B cell (primary cell): ENCODE measurements at regions not wholly inside any gene's neighbourhood (a gene's known extent, or its start where the extent isn't known, plus 50 kb on each side); places are given as distances from the start of the nearest gene placed in this dataset.

Source experiments
- ATAC-seq: fragments of 200-7000 bp; cut with Tn5 transposase; one replicate; pipeline ENCODE4 v1.10.0; 2021; ENCODE audit warnings: low read depth, mild to moderate bottlenecking, moderate number of reproducible peaks, moderate library complexity
- CTCF ChIA-PET: fragments of 350-600 bp; sonication (Branson Sonifier 250); formaldehyde crosslinking; loops from one replicate; lab custom pipeline; 2021; ENCODE audit warnings: antibody characterized with exemption, inconsistent platforms; lab: Charles Lee
- POLR2A ChIA-PET: fragments of 350-600 bp; sonication (Branson Sonifier 250); formaldehyde crosslinking; loops from one replicate; lab custom pipeline; 2021; ENCODE audit warnings: antibody characterized with exemption; lab: Charles Lee
- DNase-seq: peaks from one replicate; pipeline ENCODE4 v3.0.0; 2013
- H2AFZ ChIP-seq: 2 replicates; pipeline ENCODE4 v1.6.1; 2012; ENCODE audit warnings: mild to moderate bottlenecking, low read depth, low read length; ENCODE audit not compliant: insufficient read depth, poor library complexity, severe bottlenecking
- H3K27ac ChIP-seq, 2 donors: 1 replicate in 1 of 2; 2 replicates in 1 of 2; pipeline ENCODE4 v1.5.1; 2012 to 2013; ENCODE audit warnings: low read length in 2 of 2, mild to moderate bottlenecking in 2 of 2, moderate library complexity in 1 of 2
- H3K27me3 ChIP-seq, 4 experiments: fragments of 200-600 bp in 1 of 4; sonication (generic) in 1 of 4; replicated peaks in 1 of 4; 1 replicate in 2 of 4; 2 replicates in 2 of 4; pipeline versions ENCODE4 v1.6.1 to v1.7.0; 2013 to 2016; ENCODE audit warnings: low read length in 3 of 4, mild to moderate bottlenecking in 2 of 4, mixed read lengths in 1 of 4, moderate library complexity in 1 of 4; ENCODE audit not compliant: insufficient read depth in 4 of 4, control insufficient read depth in 3 of 4; ENCODE audit errors: control extremely low read depth in 1 of 4
- H3K36me3 ChIP-seq, 2 experiments: replicated peaks in 1 of 2; 1 replicate in 1 of 2; 2 replicates in 1 of 2; pipeline versions ENCODE4 v1.6.1 to v1.7.1; 2013; ENCODE audit warnings: low read length in 1 of 2; ENCODE audit not compliant: insufficient read depth in 2 of 2, control insufficient read depth in 1 of 2; ENCODE audit errors: control extremely low read depth in 1 of 2, extremely low read depth in 1 of 2
- H3K4me1 ChIP-seq, 2 donors: fragments of 200-600 bp in 1 of 2; sonication (generic) in 1 of 2; 1 replicate in 1 of 2; 2 replicates in 1 of 2; pipeline versions ENCODE4 v1.5.1 to v1.6.1; 2013 to 2017; ENCODE audit warnings: low read length in 2 of 2; ENCODE audit not compliant: control insufficient read depth in 2 of 2, insufficient read depth in 2 of 2
- H3K4me2 ChIP-seq: replicated peaks from 2 replicates; pipeline ENCODE3; 2012; ENCODE audit warnings: mild to moderate bottlenecking, low read depth, low read length; ENCODE audit not compliant: poor library complexity, severe bottlenecking
- H3K4me3 ChIP-seq, 5 experiments: fragments of 200-600 bp in 1 of 5; sonication (generic) in 1 of 5; 1 replicate in 3 of 5; 2 replicates in 2 of 5; pipeline versions ENCODE4 v1.5.1 to v1.7.0; 2011 to 2016; ENCODE audit warnings: low read length in 4 of 5, mild to moderate bottlenecking in 4 of 5, low read depth in 2 of 5, control low read depth in 1 of 5, moderate library complexity in 1 of 5; ENCODE audit not compliant: insufficient read depth in 1 of 5; ENCODE audit errors: control extremely low read depth in 1 of 5, extremely low read depth in 1 of 5
- H3K79me2 ChIP-seq: fragments of 200-600 bp; sonication (generic); one replicate; pipeline ENCODE4 v1.6.0; 2016; ENCODE audit warnings: low read length; ENCODE audit not compliant: control insufficient read depth, insufficient read depth
- H3K9ac ChIP-seq: fragments of 200-600 bp; sonication (generic); 2 replicates; pipeline ENCODE4 v1.6.1; 2017; ENCODE audit warnings: mild to moderate bottlenecking, low read length, moderate library complexity
- H3K9me3 ChIP-seq, 3 donors: one replicate each; pipeline versions ENCODE4 v1.6.1 to v1.7.1; 2013; ENCODE audit warnings: low read length in 2 of 3; ENCODE audit not compliant: control insufficient read depth in 2 of 3, insufficient read depth in 1 of 3; ENCODE audit errors: control extremely low read depth in 1 of 3
- H4K20me1 ChIP-seq: 2 replicates; pipeline ENCODE4 v1.6.0; 2012; ENCODE audit warnings: mild to moderate bottlenecking, low read length; ENCODE audit not compliant: insufficient read depth, control insufficient read depth, poor library complexity, severe bottlenecking
- H3K27ac Mint-ChIP-seq: one replicate; pipeline ENCODE4 v1.8.0; 2021; ENCODE audit warnings: mixed read lengths
- H3K27me3 Mint-ChIP-seq: one replicate; pipeline ENCODE4 v1.8.0; 2021; ENCODE audit warnings: mixed read lengths
- H3K4me1 Mint-ChIP-seq: one replicate; pipeline ENCODE4 v1.8.0; 2021; ENCODE audit warnings: mixed read lengths
- H3K4me3 Mint-ChIP-seq: one replicate; pipeline ENCODE4 v1.8.0; 2021; ENCODE audit warnings: mixed read lengths
- H3K9me3 Mint-ChIP-seq: one replicate; pipeline ENCODE4 v1.8.0; 2022; ENCODE audit warnings: mixed read lengths; ENCODE audit not compliant: insufficient read depth
- EZH2 ChIP-seq: IDR thresholded peaks from 2 replicates; pipeline ENCODE4 v1.6.1; 2012; ENCODE audit warnings: borderline replicate concordance, low read depth, mild to moderate bottlenecking, moderate library complexity, low read length; ENCODE audit not compliant: insufficient read depth, poor library complexity, severe bottlenecking
- WGBS: methylation state at CpG from one replicate; pipeline ENCODE4 v1.1.5; 2013; ENCODE audit warnings: missing lambda C conversion rate; ENCODE audit not compliant: insufficient coverage; 5-methylcytosine and 5-hydroxymethylcytosine counted together
- intact Hi-C: fragments of 100-400 bp; cut with micrococcal nuclease; formaldehyde crosslinking; loops from one replicate; pipeline ENCODE4 v1.10.0; 2022
- TF ChIP-seq, protein P1 (sequence below): fragments of 200-600 bp; IDR thresholded peaks from one replicate; pipeline ENCODE4 v1.8.0; 2022; ENCODE audit warnings: antibody characterized with exemption, mild to moderate bottlenecking

DNA sequence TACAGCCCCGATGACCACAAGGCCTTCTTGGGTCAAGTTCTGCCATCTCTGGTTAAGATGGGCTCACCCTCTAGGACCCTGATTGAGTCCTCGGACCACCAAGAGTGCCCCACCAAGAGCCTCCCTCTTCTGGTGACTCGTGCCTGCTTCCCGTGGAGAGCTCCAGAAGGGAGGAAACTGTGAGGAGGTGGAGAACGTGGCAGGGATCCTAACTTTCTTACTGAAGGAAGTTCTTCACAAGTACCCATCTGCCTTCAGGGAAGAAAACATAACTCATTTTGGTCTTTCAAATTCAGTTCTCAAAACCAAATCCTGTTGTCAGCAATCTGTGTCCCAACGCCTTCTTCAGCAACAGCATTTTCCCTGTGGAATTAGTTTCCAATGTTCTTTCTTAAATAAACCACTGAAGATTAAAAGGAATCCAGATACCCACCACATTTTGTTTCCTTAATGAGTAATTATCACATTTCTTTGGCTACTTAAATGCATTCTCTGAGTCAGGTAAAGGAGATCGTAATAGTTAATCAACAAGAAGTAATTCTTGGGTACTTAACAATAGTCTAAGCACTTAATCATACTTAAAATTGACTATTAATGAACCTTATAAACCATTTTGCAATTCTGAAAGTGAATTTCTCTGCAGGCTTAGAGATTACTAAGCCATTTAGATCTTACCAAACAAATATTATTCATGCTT, 185.8 kb upstream of the SGK1 start:
- Mint-ChIP-seq H3K27me3 (no peaks in the 10 kb centered on the region), H3K4me3 (no peak overlapping the region), H3K4me1 (no peaks in the 10 kb centered on the region), H3K27ac (no peak overlapping the region), H3K9me3 (no peaks in the 10 kb centered on the region)
- no peaks in the 10 kb centered on the region for H3K36me3 ChIP-seq
- H3K4me3 ChIP-seq: no peak overlapping the region
- no peaks in the 10 kb centered on the region for H3K4me1 ChIP-seq
- CTCF ChIA-PET: no interaction called here
- H3K9me3 ChIP-seq: no peaks in the 10 kb centered on the region
- DNase-seq: no peak
- no peak overlapping the region for H3K4me2 ChIP-seq
- WGBS: 79% methylated on average over 2 of the region's 7 CpGs
- POLR2A ChIA-PET: no interaction called here
- no peak for ATAC-seq
- no peak overlapping the region for H3K27ac ChIP-seq
- no peaks in the 10 kb centered on the region for H3K27me3 ChIP-seq
- H3K79me2 ChIP-seq: no peaks in the 10 kb centered on the region
- no peak overlapping the region for H3K9ac ChIP-seq
- H4K20me1 ChIP-seq: no peaks in the 10 kb centered on the region
- intact Hi-C loops: no loop called here
- no peak for TF ChIP-seq EZH2
- TF ChIP-seq, protein P1, sequence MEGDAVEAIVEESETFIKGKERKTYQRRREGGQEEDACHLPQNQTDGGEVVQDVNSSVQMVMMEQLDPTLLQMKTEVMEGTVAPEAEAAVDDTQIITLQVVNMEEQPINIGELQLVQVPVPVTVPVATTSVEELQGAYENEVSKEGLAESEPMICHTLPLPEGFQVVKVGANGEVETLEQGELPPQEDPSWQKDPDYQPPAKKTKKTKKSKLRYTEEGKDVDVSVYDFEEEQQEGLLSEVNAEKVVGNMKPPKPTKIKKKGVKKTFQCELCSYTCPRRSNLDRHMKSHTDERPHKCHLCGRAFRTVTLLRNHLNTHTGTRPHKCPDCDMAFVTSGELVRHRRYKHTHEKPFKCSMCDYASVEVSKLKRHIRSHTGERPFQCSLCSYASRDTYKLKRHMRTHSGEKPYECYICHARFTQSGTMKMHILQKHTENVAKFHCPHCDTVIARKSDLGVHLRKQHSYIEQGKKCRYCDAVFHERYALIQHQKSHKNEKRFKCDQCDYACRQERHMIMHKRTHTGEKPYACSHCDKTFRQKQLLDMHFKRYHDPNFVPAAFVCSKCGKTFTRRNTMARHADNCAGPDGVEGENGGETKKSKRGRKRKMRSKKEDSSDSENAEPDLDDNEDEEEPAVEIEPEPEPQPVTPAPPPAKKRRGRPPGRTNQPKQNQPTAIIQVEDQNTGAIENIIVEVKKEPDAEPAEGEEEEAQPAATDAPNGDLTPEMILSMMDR: no peak
- no peak overlapping the region for H2AFZ ChIP-seq

DNA sequence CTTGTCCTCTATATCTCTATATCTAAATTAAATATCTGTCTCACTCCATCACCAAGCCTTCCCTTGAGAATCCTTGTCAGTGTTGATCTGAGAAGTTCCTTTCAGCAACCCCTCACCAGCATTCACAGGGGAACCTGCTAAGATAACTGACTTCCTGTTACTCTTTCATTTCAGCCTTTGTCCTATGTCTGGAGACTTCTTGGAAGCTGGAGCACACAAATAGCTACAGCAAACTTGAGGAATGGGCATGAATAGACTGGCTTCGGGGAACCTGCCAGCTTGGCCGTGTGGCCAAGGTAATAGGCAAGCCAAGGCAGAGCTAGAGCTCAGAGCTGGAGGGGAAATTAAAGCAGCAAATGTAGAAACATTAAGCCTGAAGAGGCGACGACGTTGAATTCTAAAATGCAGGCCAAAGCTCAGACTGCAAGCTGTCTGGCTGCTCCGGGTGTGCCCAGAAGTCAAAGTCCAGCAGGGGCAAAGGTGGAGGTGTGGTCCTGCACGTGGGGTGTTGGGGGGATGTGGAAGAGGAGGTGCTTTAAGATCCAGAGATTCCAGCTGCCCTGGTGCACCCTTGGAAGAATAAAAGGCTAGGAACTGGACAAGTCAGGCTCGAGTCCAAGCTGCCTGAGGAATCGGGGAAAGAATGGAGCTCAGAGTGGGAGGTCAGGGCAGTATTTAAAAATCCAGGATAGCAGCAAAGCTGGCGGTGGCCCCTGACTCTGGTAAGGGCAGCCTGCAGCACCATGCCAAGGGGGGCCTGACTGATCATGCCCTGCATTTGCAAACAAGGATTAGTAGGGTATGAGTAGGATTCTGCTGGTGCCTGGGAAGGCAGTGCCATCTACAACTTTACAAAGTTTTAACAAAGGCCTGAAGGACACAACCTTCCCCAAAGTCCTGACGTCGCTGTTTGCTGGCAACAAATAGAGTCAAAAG, 185.0 kb upstream of the SGK1 start:
- no peak overlapping the region for H3K9ac ChIP-seq
- Mint-ChIP-seq H3K4me1 (no peaks in the 10 kb centered on the region), H3K27me3 (no peaks in the 10 kb centered on the region), H3K4me3 (no peak overlapping the region), H3K9me3 (no peaks in the 10 kb centered on the region), H3K27ac (no peak overlapping the region)
- H3K27ac ChIP-seq: no peak overlapping the region
- intact Hi-C loops: no loop called here
- no peaks in the 10 kb centered on the region for H3K36me3 ChIP-seq
- ChIA-PET POLR2A (no interaction called here), CTCF (interaction anchor here (1.0 kb wide), 1 partner anchor 138 kb away, joined by 3 read pairs; no protein-coding TSS in a partner anchor)
- no peak overlapping the region for H2AFZ ChIP-seq
- no peaks in the 10 kb centered on the region for H3K4me1 ChIP-seq
- H3K79me2 ChIP-seq: no peaks in the 10 kb centered on the region
- TF ChIP-seq EZH2: no peak
- TF ChIP-seq, protein P1: no peak
- no peak for ATAC-seq
- no peaks in the 10 kb centered on the region for H3K9me3 ChIP-seq
- 91% methylated on average over 11 of the region's 12 CpGs for WGBS
- no peaks in the 10 kb centered on the region for H4K20me1 ChIP-seq
- DNase-seq: no peak
- H3K4me3 ChIP-seq: no peak overlapping the region
- H3K4me2 ChIP-seq: no peak overlapping the region
- H3K27me3 ChIP-seq: no peaks in the 10 kb centered on the region
